H1 (cell line): ENCODE measurements at regions not wholly inside any gene's neighbourhood (a gene's known extent, or its start where the extent isn't known, plus 50 kb on each side); places are given as distances from the start of the nearest gene placed in this dataset.

ENCODE experiments used
- GABPA ChIP-seq: IDR thresholded peaks from 2 replicates; pipeline ENCODE4 v1.6.1; 2011; ENCODE audit warnings: mild to moderate bottlenecking, low read length, moderate library complexity, borderline replicate concordance; ENCODE audit not compliant: insufficient read depth
- RNF2 ChIP-seq: fragments of 200-900, 300-1000 bp; sonication (generic); IDR thresholded peaks from 2 replicates; pipeline ENCODE4 v1.7.1; 2016; ENCODE audit warnings: borderline replicate concordance, low read depth, mild to moderate bottlenecking, antibody characterized with exemption, low read length; ENCODE audit not compliant: poor library complexity, severe bottlenecking; ENCODE audit errors: missing control alignments
- TF ChIP-seq, protein P1 (sequence below): fragments of 300-600 bp; sonication (generic); IDR thresholded peaks from 2 replicates; pipeline ENCODE4 v1.7.1; 2012; ENCODE audit warnings: low read length, moderate library complexity, mild to moderate bottlenecking, inconsistent platforms; ENCODE audit not compliant: insufficient replicate concordance

DNA sequence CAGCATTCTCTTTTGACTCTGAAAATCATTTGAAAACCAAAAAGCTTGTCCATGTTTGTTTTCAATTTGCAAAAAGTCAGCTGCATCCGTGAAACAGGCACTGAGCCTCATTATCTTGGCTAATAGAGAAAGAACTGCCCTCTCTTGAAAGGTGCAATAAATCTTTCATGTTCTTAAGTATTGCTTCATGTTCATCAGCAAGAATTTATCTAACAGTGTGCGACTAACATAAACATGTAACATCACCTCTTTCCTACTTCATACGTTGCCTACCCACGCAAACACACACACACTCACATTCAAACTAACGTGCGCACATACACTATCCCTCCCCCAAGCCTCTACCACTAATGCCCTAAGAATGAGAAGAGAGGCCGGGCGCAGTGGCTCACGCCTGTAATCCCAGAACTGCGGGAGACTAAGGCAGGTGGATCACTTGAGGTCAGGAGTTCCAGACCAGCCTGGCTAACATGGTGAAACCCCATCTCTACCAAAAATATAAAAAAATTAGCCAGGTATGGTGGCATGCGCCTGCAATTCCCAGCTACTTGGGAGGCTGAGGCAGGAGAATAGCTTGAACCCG, 629.7 kb upstream of the ZNF608 start (continued):
- TF ChIP-seq, protein P1, sequence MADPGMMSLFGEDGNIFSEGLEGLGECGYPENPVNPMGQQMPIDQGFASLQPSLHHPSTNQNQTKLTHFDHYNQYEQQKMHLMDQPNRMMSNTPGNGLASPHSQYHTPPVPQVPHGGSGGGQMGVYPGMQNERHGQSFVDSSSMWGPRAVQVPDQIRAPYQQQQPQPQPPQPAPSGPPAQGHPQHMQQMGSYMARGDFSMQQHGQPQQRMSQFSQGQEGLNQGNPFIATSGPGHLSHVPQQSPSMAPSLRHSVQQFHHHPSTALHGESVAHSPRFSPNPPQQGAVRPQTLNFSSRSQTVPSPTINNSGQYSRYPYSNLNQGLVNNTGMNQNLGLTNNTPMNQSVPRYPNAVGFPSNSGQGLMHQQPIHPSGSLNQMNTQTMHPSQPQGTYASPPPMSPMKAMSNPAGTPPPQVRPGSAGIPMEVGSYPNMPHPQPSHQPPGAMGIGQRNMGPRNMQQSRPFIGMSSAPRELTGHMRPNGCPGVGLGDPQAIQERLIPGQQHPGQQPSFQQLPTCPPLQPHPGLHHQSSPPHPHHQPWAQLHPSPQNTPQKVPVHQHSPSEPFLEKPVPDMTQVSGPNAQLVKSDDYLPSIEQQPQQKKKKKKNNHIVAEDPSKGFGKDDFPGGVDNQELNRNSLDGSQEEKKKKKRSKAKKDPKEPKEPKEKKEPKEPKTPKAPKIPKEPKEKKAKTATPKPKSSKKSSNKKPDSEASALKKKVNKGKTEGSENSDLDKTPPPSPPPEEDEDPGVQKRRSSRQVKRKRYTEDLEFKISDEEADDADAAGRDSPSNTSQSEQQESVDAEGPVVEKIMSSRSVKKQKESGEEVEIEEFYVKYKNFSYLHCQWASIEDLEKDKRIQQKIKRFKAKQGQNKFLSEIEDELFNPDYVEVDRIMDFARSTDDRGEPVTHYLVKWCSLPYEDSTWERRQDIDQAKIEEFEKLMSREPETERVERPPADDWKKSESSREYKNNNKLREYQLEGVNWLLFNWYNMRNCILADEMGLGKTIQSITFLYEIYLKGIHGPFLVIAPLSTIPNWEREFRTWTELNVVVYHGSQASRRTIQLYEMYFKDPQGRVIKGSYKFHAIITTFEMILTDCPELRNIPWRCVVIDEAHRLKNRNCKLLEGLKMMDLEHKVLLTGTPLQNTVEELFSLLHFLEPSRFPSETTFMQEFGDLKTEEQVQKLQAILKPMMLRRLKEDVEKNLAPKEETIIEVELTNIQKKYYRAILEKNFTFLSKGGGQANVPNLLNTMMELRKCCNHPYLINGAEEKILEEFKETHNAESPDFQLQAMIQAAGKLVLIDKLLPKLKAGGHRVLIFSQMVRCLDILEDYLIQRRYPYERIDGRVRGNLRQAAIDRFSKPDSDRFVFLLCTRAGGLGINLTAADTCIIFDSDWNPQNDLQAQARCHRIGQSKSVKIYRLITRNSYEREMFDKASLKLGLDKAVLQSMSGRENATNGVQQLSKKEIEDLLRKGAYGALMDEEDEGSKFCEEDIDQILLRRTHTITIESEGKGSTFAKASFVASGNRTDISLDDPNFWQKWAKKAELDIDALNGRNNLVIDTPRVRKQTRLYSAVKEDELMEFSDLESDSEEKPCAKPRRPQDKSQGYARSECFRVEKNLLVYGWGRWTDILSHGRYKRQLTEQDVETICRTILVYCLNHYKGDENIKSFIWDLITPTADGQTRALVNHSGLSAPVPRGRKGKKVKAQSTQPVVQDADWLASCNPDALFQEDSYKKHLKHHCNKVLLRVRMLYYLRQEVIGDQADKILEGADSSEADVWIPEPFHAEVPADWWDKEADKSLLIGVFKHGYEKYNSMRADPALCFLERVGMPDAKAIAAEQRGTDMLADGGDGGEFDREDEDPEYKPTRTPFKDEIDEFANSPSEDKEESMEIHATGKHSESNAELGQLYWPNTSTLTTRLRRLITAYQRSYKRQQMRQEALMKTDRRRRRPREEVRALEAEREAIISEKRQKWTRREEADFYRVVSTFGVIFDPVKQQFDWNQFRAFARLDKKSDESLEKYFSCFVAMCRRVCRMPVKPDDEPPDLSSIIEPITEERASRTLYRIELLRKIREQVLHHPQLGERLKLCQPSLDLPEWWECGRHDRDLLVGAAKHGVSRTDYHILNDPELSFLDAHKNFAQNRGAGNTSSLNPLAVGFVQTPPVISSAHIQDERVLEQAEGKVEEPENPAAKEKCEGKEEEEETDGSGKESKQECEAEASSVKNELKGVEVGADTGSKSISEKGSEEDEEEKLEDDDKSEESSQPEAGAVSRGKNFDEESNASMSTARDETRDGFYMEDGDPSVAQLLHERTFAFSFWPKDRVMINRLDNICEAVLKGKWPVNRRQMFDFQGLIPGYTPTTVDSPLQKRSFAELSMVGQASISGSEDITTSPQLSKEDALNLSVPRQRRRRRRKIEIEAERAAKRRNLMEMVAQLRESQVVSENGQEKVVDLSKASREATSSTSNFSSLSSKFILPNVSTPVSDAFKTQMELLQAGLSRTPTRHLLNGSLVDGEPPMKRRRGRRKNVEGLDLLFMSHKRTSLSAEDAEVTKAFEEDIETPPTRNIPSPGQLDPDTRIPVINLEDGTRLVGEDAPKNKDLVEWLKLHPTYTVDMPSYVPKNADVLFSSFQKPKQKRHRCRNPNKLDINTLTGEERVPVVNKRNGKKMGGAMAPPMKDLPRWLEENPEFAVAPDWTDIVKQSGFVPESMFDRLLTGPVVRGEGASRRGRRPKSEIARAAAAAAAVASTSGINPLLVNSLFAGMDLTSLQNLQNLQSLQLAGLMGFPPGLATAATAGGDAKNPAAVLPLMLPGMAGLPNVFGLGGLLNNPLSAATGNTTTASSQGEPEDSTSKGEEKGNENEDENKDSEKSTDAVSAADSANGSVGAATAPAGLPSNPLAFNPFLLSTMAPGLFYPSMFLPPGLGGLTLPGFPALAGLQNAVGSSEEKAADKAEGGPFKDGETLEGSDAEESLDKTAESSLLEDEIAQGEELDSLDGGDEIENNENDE: no peak
- TF ChIP-seq RNF2: no peak
- TF ChIP-seq GABPA: no peak
